ENCODE measurements at regions not wholly inside any gene's neighbourhood (a gene's known extent, or its start where the extent isn't known, plus 50 kb on each side); places are given as distances from the start of the nearest gene placed in this dataset.
"Not testable (repeated sequence)": the region's sequence is repeated elsewhere in the genome, so short reads cannot be mapped to it uniquely, and the experiment has no call there.

DNA sequence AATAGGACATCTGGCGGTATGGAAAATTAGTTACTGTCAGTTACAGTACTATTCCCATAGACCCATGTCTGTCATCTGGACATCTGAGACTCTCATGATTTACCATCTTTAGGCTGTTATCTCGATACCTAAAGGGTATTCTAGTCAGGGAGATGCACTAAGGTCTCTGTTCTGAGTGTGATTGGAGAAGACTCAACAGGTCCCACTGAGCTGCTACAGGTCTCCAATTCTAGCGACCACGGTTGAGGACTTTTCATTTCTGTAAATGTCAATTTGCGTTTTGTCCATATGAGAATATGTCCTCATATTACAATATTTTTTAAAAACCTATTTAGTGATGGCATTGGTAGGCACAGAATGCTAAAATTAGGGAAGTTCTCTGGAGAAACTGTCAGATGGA, 1160.2 kb downstream of the TMEM121 start:
- no peaks in the 10 kb centered on the region for H4K20me1 ChIP-seq
- H3K4me3 ChIP-seq: no peak overlapping the region
- H3K9me3 ChIP-seq (replicated peaks in 1 of 11): no peaks in the 10 kb centered on the region
- H3K27me3 ChIP-seq: no peaks in the 10 kb centered on the region
- no peak for TF ChIP-seq Cebpa-rat (IDR thresholded peaks at IDR 0.05)
- peak overlapping the region in 8 of 11 experiments; percentile 18 to 71 (median 54); a peak in 14 of 22 replicates for H3K4me2 ChIP-seq
- H3K4me1 ChIP-seq: peaks cover 0 to 53% (median 22%) of the 10 kb centered on the region in 10 experiments; a peak in 16 of 20 replicates
- H3K9ac ChIP-seq: no peak overlapping the region
- H3K36me3 ChIP-seq: no peaks in the 10 kb centered on the region
- H3K27ac ChIP-seq: no peak overlapping the region

DNA sequence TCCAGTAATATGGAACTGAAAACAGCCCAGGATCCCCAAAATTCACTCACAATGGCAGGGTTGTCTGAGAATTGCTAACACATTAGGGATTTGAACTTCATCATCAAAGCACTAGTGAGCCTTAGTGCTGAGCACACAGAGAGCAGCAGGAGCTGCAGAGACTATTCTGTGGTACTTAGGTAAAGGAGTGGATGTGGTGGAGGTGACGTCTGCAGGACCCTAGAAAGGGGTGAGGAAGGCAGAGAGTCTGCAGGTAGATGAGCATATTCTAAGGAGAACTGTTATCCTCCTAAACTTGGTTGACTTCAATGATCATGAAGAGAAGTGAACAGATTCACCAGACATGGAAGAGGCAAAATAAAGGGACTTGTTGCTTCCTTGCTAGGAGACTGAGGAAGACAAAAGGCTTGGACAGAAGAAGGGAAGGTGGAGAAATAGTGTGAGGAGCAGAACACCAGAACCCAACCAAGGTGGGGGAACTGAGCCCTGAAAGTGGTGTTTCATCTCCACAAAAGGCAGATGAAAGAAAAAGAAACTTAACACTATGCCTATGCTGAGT, 1164.0 kb downstream of the TMEM121 start:
- H3K4me2 ChIP-seq: no peak overlapping the region
- H3K36me3 ChIP-seq: no peaks in the 10 kb centered on the region
- no peak overlapping the region for H3K9ac ChIP-seq
- H3K4me1 ChIP-seq: peaks cover 0 to 44% (median 15%) of the 10 kb centered on the region in 10 experiments; a peak in 16 of 20 replicates
- H3K4me3 ChIP-seq: no peak overlapping the region
- no peaks in the 10 kb centered on the region for H3K27me3 ChIP-seq
- no peak for TF ChIP-seq Cebpa-rat (IDR thresholded peaks at IDR 0.05)
- no peak overlapping the region for H3K27ac ChIP-seq
- no peaks in the 10 kb centered on the region for H4K20me1 ChIP-seq
- no peaks in the 10 kb centered on the region for H3K9me3 ChIP-seq (replicated peaks in 1 of 11)

DNA sequence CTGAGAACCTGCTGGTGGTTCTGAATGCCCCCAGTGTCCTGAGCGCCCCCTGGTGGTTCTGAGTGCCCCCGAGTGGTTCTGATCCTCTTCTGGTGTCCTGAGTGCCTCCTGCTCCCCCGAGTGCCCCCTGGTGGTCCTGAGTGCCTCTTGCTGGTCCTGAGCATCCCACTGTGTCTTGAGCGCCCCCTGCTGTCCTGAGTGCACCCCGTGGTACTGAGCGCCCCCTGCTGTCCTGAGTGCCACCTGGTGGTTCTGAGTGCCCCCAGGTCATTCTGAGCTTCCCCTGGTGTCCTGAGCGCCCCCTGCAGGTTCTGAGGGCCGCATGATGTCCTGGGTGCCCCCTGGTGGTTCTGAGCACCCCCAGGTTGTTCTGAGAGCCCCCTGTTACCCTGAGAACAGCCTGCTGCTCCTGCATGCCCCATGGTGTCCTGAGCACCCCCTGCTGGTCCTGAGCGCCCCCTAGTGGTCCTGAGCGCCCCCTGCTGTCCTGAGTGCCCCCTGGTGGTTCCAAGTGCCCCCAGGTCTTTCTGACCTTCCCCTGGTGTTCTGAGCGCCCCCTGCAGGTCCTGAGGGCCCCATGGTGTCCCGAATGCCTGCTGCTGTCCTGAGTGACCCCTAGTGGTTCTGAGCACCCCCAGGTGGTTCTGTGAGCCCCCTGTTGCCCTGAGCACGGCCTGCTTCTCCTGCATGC, 1165.4 kb downstream of the TMEM121 start:
- Histone ChIP-seq H3K4me2 (no peak overlapping the region), H3K4me1 (peaks cover 0 to 40% (median 5%) of the 10 kb centered on the region in 10 experiments; a peak in 15 of 20 replicates), H3K9ac (no peak overlapping the region), H3K36me3 (no peaks in the 10 kb centered on the region), H3K4me3 (no peak overlapping the region), H3K27ac (no peak overlapping the region), H3K27me3 (no peaks in the 10 kb centered on the region), H3K9me3 (replicated peaks in 1 of 11) (no peaks in the 10 kb centered on the region), H4K20me1 (no peaks in the 10 kb centered on the region)
- no peak for TF ChIP-seq Cebpa-rat (IDR thresholded peaks at IDR 0.05)

DNA sequence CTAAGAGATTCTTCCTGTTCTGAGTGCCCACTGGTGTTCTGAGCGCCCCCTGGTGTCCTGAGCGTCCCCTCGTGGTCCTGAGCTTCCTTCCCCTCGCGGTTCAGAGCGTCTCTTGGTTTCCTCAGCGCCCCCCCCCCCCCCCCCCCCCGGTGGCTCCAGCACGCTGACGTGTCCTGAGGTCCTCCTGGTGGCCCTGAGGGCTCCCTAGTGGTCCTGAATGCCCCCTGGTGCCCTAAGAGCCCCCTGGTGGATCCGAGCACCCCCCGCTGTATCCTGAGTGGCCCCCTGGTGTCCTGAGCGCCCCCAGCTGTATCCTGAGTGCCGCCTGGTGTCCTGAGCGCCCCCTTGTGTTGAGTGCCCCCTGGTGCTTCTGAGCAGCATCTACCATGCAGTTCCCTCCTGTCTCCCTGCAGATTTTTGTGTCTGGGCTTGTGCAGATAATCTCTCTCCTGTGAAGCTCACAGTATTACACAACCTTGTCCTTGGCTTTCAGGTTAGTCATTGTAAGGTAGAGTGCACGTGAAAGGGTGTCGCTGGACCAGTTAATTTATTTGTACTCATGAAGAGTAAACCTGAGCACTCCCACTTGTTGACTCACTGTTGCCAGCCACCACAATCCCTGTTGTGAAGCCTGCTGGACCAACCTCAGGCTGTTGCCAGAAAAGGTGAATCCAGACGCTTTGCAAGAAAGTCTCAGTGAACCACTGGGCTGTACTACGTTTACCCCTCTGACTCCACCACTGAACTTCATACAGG, 1168.4 kb downstream of the TMEM121 start:
- Histone ChIP-seq H3K9me3 (replicated peaks in 1 of 11) (no peaks in the 10 kb centered on the region), H3K4me1 (peaks cover 0 to 36% (median 8%) of the 10 kb centered on the region in 10 experiments; a peak in 13 of 20 replicates), H4K20me1 (no peaks in the 10 kb centered on the region), H3K4me3 (no peak overlapping the region), H3K36me3 (no peaks in the 10 kb centered on the region), H3K27ac (no peak overlapping the region), H3K4me2 (0 out of 22 replicates have a peak overlapping the region, but pooled peaks of 2 of the 11 experiments have one; percentile 10), H3K9ac (no peak overlapping the region), H3K27me3 (no peaks in the 10 kb centered on the region)
- no peak for TF ChIP-seq Cebpa-rat (IDR thresholded peaks at IDR 0.05)

DNA sequence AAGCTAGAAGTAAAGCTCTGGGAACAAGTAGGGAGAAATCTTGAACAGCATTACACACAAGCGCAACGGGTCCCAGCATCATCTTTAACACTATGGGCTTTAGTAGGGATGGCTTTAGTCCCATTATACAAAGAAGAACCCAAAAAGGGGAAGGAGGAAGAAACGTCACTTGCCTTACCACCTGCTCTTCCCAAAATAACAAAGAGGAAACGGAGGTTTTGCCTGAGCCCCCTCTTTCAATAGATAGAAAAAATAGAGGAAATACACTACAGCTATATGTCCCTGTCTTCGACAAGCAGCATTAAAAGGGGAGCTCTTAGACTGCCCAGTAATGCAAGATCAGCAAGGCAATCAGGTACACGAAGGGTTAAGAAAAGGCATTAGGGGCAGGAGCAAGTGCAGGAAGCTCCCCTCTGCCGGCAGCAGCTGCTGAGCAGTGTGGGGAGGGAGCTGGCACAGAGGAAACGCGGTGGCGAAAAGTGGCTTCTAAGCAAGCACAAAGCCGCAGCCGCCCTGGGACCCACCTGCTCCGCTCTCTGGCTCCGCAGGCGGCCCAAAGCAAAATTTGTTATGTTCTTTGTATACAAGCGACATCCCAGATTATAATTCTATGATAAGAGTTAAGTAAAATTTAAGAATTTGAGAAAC, 1172.4 kb downstream of the TMEM121 start:
- not testable (repeated sequence) for H3K36me3 ChIP-seq; H3K9me3 ChIP-seq (replicated peaks in 1 of 11); H3K27me3 ChIP-seq; H4K20me1 ChIP-seq
- Histone ChIP-seq H3K27ac (peak overlapping the region in 7 of 11 experiments; percentile 44 to 70 (median 62); a peak in 13 of 22 replicates), H3K4me3 (peak overlapping the region in 1 of 10 experiments; percentile 35; a peak in 1 of 20 replicates), H3K9ac (peak overlapping the region in 3 of 11 experiments; percentile 24 to 60 (median 42); a peak in 5 of 22 replicates), H3K4me2 (peak overlapping the region; percentile 35 to 72 (median 52); a peak in 18 of 22 replicates), H3K4me1 (peaks cover 0 to 35% (median 13%) of the 10 kb centered on the region in 10 experiments; a peak in 13 of 20 replicates)

DNA sequence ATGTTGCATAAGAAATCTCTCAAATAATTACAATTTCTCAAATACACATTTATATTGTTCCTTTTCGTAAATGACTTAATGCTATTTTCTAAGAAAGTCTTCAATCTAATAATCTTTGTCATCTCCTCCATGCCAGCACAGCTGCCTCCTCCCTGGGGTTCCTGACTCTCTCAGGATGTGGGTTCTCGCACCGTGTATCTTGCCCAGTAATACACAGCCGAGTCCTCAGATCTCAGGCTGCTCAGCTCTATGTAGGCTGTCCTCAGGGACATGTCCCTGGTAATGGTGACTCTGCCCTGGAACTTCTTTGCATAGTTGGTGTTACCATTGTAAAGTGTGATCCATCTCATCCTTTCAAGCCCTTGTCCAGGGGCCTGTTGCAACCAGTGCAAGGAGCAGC, 1177.3 kb downstream of the TMEM121 start:
- H3K4me1 ChIP-seq: peaks cover 0 to 20% (median 13%) of the 10 kb centered on the region in 10 experiments; a peak in 13 of 20 replicates
- H3K9me3 ChIP-seq (replicated peaks in 1 of 11); H3K36me3 ChIP-seq; H3K4me3 ChIP-seq; H4K20me1 ChIP-seq; H3K27me3 ChIP-seq; H3K9ac ChIP-seq; H3K27ac ChIP-seq: not testable (repeated sequence)
- peak overlapping the region in 2 of 11 experiments; percentile 18 to 45; a peak in 4 of 22 replicates for H3K4me2 ChIP-seq

DNA sequence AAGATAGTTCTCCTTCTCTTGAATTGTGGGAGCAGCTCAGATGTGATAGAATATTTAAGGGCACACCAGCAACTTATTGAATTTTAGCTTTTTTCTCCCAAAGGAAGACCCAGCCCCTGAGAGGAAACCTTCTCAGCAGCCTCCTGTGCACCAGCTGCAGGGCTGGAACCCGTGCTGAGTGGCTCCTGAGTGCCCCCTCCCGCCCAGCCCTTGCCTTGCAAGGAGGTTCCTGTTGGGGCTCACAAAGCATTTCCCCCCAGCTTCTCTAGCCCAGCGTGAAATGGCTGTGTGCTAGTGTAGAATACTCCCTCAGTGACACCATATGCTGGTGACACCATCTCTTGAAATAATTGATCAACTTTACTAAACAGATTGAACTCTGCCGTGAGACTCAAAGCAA, 1180.1 kb downstream of the TMEM121 start:
- not testable (repeated sequence) for H3K9ac ChIP-seq, H3K27ac ChIP-seq, H4K20me1 ChIP-seq

DNA sequence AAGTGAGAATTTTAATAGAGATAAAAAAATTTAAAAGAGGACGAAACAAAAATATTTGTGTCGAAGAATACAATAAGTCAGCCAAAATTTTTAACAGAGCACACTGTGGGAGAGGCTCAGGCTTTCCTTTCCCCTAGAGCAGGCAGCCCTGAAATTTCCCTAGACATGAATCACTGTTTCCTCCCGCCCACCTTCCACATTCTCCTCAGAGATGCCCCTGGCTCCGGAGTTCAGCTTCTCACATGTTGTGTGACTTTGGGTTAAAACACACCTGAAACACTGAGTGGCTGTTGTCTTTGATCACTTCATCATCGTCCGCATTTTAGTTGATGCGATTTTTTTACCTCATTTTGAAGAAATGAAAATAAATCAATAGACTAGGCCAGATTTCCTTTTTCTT, 1183.8 kb downstream of the TMEM121 start:
- not testable (repeated sequence) for H3K4me3 ChIP-seq; H3K36me3 ChIP-seq; H3K9me3 ChIP-seq (replicated peaks in 1 of 11); H3K9ac ChIP-seq; H3K4me2 ChIP-seq; H3K27me3 ChIP-seq; H3K27ac ChIP-seq; H4K20me1 ChIP-seq
- peaks cover 0 to 20% (median 0%) of the 10 kb centered on the region in 10 experiments; a peak in 8 of 20 replicates for H3K4me1 ChIP-seq

More for the DNA sequence above, 1180.1 kb downstream of the TMEM121 start:
- H3K4me1 ChIP-seq: peaks cover 0 to 13% (median 0%) of the 10 kb centered on the region in 10 experiments; a peak in 3 of 20 replicates
- H3K4me3 ChIP-seq; H3K27me3 ChIP-seq; H3K9me3 ChIP-seq (replicated peaks in 1 of 11); H3K4me2 ChIP-seq; H3K36me3 ChIP-seq: not testable (repeated sequence)

DNA sequence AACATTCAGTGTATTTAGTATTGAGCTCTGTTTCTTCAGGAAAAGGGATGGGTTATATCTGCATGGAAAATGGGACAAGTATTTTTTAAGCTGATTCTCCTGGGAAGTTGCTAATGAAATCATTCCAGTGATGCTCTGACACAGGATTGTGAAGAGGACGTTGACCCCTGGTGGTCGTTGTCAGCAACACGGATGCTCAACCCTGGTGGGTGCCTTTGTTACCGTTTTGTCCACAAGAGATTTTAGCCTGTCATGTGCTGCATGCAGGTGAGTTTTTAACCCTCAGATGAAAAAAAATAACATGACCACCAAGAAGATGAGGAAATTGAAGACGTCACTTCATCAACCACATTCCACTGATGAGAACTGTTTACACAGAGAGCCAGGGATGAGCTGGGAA, 1186.1 kb downstream of the TMEM121 start:
- H3K27me3 ChIP-seq: not testable (repeated sequence)
- H3K4me2 ChIP-seq: peak overlapping the region in 2 of 11 experiments; percentile 29 to 40; a peak in 3 of 22 replicates

DNA sequence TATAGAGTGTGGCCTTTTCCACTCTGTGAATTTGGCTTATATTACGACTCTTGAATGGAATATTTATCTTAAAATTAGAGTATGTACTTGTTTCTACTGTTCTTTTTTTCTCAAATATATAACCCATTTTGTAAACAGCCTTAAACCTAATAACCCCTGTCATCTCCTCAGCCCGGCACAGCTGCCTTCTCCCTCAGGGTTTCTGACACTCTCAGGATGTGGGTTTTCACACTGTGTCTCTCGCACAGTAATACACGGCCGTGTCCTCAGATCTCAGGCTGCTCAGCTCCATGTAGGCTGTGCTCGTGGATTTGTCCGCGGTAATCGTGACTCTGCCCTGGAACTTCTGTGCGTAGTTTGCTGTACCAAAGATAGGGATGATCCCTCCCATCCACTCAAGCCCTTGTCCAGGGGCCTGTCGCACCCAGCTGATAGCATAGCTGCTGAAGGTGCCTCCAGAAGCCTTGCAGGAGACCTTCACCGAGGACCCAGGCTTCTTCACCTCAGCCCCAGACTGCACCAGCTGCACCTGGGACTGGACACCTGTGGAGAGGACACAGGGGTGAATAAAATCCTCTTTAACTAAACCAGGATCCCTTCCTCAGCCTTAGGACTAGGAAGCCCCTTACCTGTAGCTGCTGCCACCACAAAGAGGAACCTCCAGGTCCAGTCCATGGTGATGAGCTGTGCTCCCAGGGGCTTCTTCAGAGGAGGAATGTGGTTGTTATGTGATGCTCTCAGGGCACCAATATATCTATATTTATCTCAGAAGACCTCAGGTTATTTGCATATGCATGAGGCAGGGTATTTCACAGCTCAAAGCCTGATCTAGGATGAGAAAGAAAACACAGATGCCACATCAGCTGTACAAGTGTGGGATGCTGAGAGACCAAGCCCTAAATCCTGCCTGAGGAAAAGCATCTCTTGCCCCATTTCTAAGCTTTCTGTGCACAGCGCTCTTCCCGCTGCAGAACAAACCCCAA, 1188.4 kb downstream of the TMEM121 start:
- H3K27ac ChIP-seq: not testable (repeated sequence)

More for the DNA sequence above, 1186.1 kb downstream of the TMEM121 start:
- H3K4me3 ChIP-seq; H4K20me1 ChIP-seq; H3K36me3 ChIP-seq; H3K9ac ChIP-seq; H3K9me3 ChIP-seq (replicated peaks in 1 of 11); H3K27ac ChIP-seq: not testable (repeated sequence)
- H3K4me1 ChIP-seq: peaks cover 0 to 20% (median 0%) of the 10 kb centered on the region in 10 experiments; a peak in 8 of 20 replicates

DNA sequence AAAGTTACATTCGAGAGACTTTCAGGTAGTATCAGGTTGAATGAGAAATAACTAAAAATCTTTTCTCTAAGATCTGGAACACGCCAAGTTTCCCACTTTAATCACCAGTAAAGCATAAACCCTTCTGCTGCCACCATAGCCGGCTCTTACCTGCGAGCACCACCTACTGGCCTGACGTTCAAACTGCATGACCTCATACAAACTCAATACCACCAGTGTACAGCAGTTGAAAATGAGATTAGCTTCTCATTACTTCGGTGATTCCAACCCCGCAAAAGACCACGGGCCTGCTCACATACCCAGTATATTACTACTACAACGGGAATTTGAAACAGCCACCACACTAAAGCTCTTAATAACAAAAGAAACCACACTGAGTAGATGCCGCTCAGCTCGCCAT, 1191.2 kb downstream of the TMEM121 start:
- not testable (repeated sequence) for H4K20me1 ChIP-seq; H3K4me2 ChIP-seq; H3K4me3 ChIP-seq; H3K27me3 ChIP-seq; H3K9ac ChIP-seq; H3K36me3 ChIP-seq; H3K9me3 ChIP-seq (replicated peaks in 1 of 11); H3K27ac ChIP-seq
- peaks cover 0 to 12% (median 0%) of the 10 kb centered on the region in 10 experiments; a peak in 8 of 20 replicates for H3K4me1 ChIP-seq

More for the DNA sequence above, 1188.4 kb downstream of the TMEM121 start:
- peaks cover 0 to 15% (median 0%) of the 10 kb centered on the region in 10 experiments; a peak in 8 of 20 replicates for H3K4me1 ChIP-seq
- not testable (repeated sequence) for H3K36me3 ChIP-seq; H4K20me1 ChIP-seq; H3K9me3 ChIP-seq (replicated peaks in 1 of 11); H3K27me3 ChIP-seq; H3K4me3 ChIP-seq; H3K4me2 ChIP-seq; H3K9ac ChIP-seq

DNA sequence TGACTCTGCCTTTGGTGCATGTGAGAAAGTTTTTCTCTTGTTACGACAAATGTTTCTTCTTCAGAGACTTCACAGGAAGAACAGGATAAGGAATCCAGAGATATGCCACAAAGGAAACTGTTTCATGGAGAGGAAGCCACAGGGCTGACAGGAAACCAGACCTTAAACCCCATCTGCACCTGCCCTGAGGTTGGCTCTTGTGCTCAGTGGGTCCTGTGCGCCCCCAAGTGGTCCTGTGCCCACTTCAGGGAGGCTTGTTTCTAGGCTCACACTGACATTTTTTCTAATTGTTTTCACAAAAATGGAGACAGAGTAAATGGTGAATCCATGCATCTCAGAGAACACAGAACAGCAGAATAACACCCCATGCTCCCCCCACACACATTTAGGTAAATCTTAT, 1193.5 kb downstream of the TMEM121 start:
- H3K36me3 ChIP-seq; H3K4me1 ChIP-seq; H3K27ac ChIP-seq; H3K4me2 ChIP-seq; H3K4me3 ChIP-seq; H4K20me1 ChIP-seq; H3K9me3 ChIP-seq (replicated peaks in 1 of 11); H3K9ac ChIP-seq; H3K27me3 ChIP-seq: not testable (repeated sequence)

Measured in BLaER1 treated with 17β-estradiol and CSF1 and Interleukin-3, amounts not matched to agents 10 nM and 100 nM (cell line).